GM23248 (cell line): ENCODE measurements at regions not wholly inside any gene's neighbourhood (a gene's known extent, or its start where the extent isn't known, plus 50 kb on each side); places are given as distances from the start of the nearest gene placed in this dataset.
A peak's percentile ranks its signal among the peaks of the same experiment; 100 is the strongest.
"Not testable (repeated sequence)": the region's sequence is repeated elsewhere in the genome, so short reads cannot be mapped to it uniquely, and the experiment has no call there.

Source experiments
- DNase-seq: peaks from one replicate; pipeline ENCODE4 v3.0.0-alpha.2; 2015
- H2AFZ ChIP-seq: fragments of 200-600 bp; sonication (generic); 2 replicates; pipeline ENCODE4 v1.6.1; 2016; ENCODE audit warnings: antibody characterized with exemption
- H3F3A ChIP-seq: fragments of 200-600 bp; sonication (generic); 2 replicates; pipeline ENCODE4 v1.6.1; 2016; ENCODE audit warnings: mild to moderate bottlenecking, antibody characterized with exemption, mixed run types; ENCODE audit not compliant: insufficient read depth
- H3K27ac ChIP-seq: fragments of 200-600 bp; sonication (generic); 2 replicates; pipeline ENCODE4 v1.5.1; 2016; ENCODE audit warnings: mild to moderate bottlenecking
- H3K27me3 ChIP-seq: fragments of 200-600 bp; sonication (generic); replicated peaks from 2 replicates; pipeline ENCODE4 v1.6.1; 2016; ENCODE audit warnings: mild to moderate bottlenecking; ENCODE audit not compliant: insufficient read depth
- H3K36me3 ChIP-seq: fragments of 200-600 bp; sonication (generic); 2 replicates; pipeline ENCODE4 v1.6.1; 2016; ENCODE audit warnings: low read depth, mild to moderate bottlenecking
- H3K4me1 ChIP-seq: fragments of 200-600 bp; sonication (generic); 2 replicates; pipeline ENCODE4 v1.6.1; 2016; ENCODE audit warnings: mild to moderate bottlenecking; ENCODE audit not compliant: insufficient read depth
- H3K4me2 ChIP-seq: fragments of 200-600 bp; sonication (generic); one replicate; pipeline ENCODE4 v1.6.1; 2016; ENCODE audit warnings: mild to moderate bottlenecking; ENCODE audit not compliant: unreplicated experiment
- H3K4me3 ChIP-seq: fragments of 200-600 bp; sonication (generic); 2 replicates; pipeline ENCODE4 v1.5.1; 2016; ENCODE audit warnings: mild to moderate bottlenecking
- H3K79me2 ChIP-seq: fragments of 200-600 bp; sonication (generic); 2 replicates; pipeline ENCODE4 v1.6.1; 2016; ENCODE audit warnings: mild to moderate bottlenecking; ENCODE audit not compliant: insufficient read depth
- H3K9ac ChIP-seq: fragments of 200-600 bp; sonication (generic); 2 replicates; pipeline ENCODE4 v1.6.1; 2016; ENCODE audit warnings: mild to moderate bottlenecking
- H3K9me2 ChIP-seq: fragments of 200-600 bp; sonication (generic); 2 replicates; pipeline ENCODE4 v1.6.1; 2016; ENCODE audit warnings: mixed run types, mild to moderate bottlenecking, moderate library complexity; ENCODE audit not compliant: insufficient read depth
- H3K9me3 ChIP-seq: fragments of 200-600 bp; sonication (generic); one replicate; pipeline ENCODE4 v1.6.1; 2017; ENCODE audit warnings: low read depth
- H4K20me1 ChIP-seq: fragments of 200-600 bp; sonication (generic); 2 replicates; pipeline ENCODE4 v1.6.0; 2016; ENCODE audit not compliant: insufficient read depth
- EZH2 ChIP-seq: fragments of 200-600 bp; sonication (generic); IDR thresholded peaks from 2 replicates; pipeline ENCODE4 v1.6.1; 2018; ENCODE audit warnings: antibody characterized with exemption, mild to moderate bottlenecking; ENCODE audit not compliant: insufficient read depth, poor library complexity, severe bottlenecking
- EZH2phosphoT487 ChIP-seq: fragments of 200-600 bp; sonication (generic); IDR thresholded peaks from 2 replicates; pipeline ENCODE4 v1.6.1; 2018; ENCODE audit warnings: antibody characterized with exemption, moderate library complexity, mild to moderate bottlenecking, low read depth; ENCODE audit not compliant: insufficient read depth
- WGBS, 2 experiments: methylation state at CpG; one replicate each; pipeline ENCODE4 v1.1.6; 2015 to 2017; ENCODE audit warnings: low lambda C conversion rate in 2 of 2, low coverage in 1 of 2; ENCODE audit errors: missing lambda C conversion rate in 2 of 2; 5-methylcytosine and 5-hydroxymethylcytosine counted together
- in situ Hi-C: fragments of 300-500 bp; cut with MboI; formaldehyde crosslinking; loops from 2 replicates; pipeline ENCODE4 v1.15.0; 2020

- Histone ChIP-seq H3F3A (no peaks in the 10 kb centered on the region), H3K4me3 (no peak overlapping the region), H3K9me3 (no peaks in the 10 kb centered on the region), H3K9me2 (no peaks in the 10 kb centered on the region), H3K36me3 (no peaks in the 10 kb centered on the region), H3K27me3 (no peaks in the 10 kb centered on the region), H3K27ac (no peak overlapping the region), H3K9ac (no peak overlapping the region), H4K20me1 (no peaks in the 10 kb centered on the region), H2AFZ (no peak overlapping the region), H3K79me2 (no peaks in the 10 kb centered on the region), H3K4me2 (no peak overlapping the region), H3K4me1 (no peaks in the 10 kb centered on the region)
- in situ Hi-C loops = no loop called here
- TF ChIP-seq EZH2 (no peak), EZH2phosphoT487 (no peak)
- WGBS, 2 experiments = 4 to 5% methylated on average over 2 of the region's 2 CpGs
- no peak for DNase-seq
These were observed 386.1 kb upstream of the HS3ST1 start for GRCh38 chr4:11814758-11815157.

DNA sequence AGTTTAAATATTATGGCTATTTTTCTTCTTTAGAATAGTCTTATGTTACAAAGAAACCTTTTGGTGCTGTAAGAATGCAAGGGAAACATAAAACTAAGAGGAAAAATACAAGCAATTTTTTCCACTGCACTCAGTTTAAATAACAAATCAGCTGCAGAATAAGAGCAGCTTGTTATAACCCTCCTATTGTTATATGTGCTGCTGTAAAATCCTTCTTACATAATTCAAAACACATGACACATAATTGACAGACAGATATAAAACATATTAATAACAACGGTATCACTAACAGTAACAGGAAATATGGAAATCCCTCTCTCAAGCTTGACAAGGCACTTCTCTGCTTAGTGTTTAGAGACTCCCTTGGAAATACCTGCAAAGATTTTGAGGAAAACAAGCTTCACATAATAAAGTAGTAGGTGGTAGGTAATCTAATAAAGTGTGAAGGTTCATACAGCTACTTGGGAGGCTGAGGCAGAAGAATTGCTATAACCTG, 385.3 kb upstream of the HS3ST1 start:
- H3K36me3 ChIP-seq = no peaks in the 10 kb centered on the region
- H3K9me2 ChIP-seq = no peaks in the 10 kb centered on the region
- no peaks in the 10 kb centered on the region for H4K20me1 ChIP-seq
- H3K4me2 ChIP-seq = no peak overlapping the region
- H3K79me2 ChIP-seq = no peaks in the 10 kb centered on the region
- in situ Hi-C loops = no loop called here
- 0% methylated on average over 1 of the region's 1 CpG for WGBS, 2 experiments
- H3K4me1 ChIP-seq = no peaks in the 10 kb centered on the region
- no peak overlapping the region for H3K9ac ChIP-seq
- H3K27ac ChIP-seq = no peak overlapping the region
- no peaks in the 10 kb centered on the region for H3K27me3 ChIP-seq
- no peak overlapping the region for H2AFZ ChIP-seq
- TF ChIP-seq EZH2 = no peak
- no peak for TF ChIP-seq EZH2phosphoT487
- no peak overlapping the region for H3K4me3 ChIP-seq
- no peak for DNase-seq
- H3F3A ChIP-seq = no peaks in the 10 kb centered on the region
- no peaks in the 10 kb centered on the region for H3K9me3 ChIP-seq

- H3K9me2 ChIP-seq, H3K9ac ChIP-seq, in situ Hi-C loops, H3K27ac ChIP-seq, H3K79me2 ChIP-seq, H3K9me3 ChIP-seq, DNase-seq, H3K4me3 ChIP-seq, H3K4me1 ChIP-seq, H3K36me3 ChIP-seq, H4K20me1 ChIP-seq, H2AFZ ChIP-seq, H3F3A ChIP-seq, H3K4me2 ChIP-seq, H3K27me3 ChIP-seq: not testable (repeated sequence)
- WGBS, 2 experiments = 27% methylated on average over 3 of the region's 3 CpGs
These were observed 382.8 kb upstream of the HS3ST1 start for GRCh38 chr4:11811521-11811920.

DNA sequence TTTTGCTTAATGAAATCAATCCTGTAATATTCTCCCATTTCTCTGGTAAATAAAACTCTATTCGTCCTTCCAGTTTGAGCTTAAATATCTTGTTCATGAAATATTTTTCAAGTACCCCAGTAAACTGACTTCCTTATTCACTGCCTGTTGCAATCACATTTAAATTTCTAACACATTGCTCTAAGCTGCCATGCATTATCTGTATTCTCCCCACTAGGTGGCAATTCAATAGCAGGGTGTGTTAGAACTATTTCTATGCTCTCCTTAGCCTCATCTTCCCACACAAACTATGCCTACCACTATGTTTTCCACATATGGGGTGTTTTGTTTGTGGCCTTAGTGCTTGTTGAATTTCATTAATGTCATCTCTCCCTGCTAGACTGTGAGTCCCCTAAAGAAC, 377.1 kb upstream of the HS3ST1 start:
- H3K9me2 ChIP-seq = no peaks in the 10 kb centered on the region
- no peaks in the 10 kb centered on the region for H3F3A ChIP-seq
- H3K9me3 ChIP-seq = peaks cover 8% of the 10 kb centered on the region
- H2AFZ ChIP-seq = no peak overlapping the region
- H3K4me2 ChIP-seq = no peak overlapping the region
- no peaks in the 10 kb centered on the region for H4K20me1 ChIP-seq
- H3K27ac ChIP-seq = no peak overlapping the region
- H3K79me2 ChIP-seq = no peaks in the 10 kb centered on the region
- H3K4me3 ChIP-seq = no peak overlapping the region
- H3K9ac ChIP-seq = no peak overlapping the region
- H3K4me1 ChIP-seq = no peaks in the 10 kb centered on the region
- WGBS, 2 experiments = 0 to 4% methylated on average over 1 of the region's 1 CpG
- in situ Hi-C loops = no loop called here
- DNase-seq = peak; percentile 2
- no peaks in the 10 kb centered on the region for H3K27me3 ChIP-seq
- TF ChIP-seq EZH2phosphoT487 (no peak), EZH2 (no peak)
- H3K36me3 ChIP-seq = no peaks in the 10 kb centered on the region
